B cell (primary cell): ENCODE measurements at regions not wholly inside any gene's neighbourhood (a gene's known extent, or its start where the extent isn't known, plus 50 kb on each side); places are given as distances from the start of the nearest gene placed in this dataset.

Source experiments
- EZH2 ChIP-seq: IDR thresholded peaks from 2 replicates; pipeline ENCODE4 v1.6.1; 2012; ENCODE audit warnings: borderline replicate concordance, low read depth, mild to moderate bottlenecking, moderate library complexity, low read length; ENCODE audit not compliant: insufficient read depth, poor library complexity, severe bottlenecking
- TF ChIP-seq, protein P1 (sequence below): fragments of 200-600 bp; IDR thresholded peaks from one replicate; pipeline ENCODE4 v1.8.0; 2022; ENCODE audit warnings: antibody characterized with exemption, mild to moderate bottlenecking

DNA sequence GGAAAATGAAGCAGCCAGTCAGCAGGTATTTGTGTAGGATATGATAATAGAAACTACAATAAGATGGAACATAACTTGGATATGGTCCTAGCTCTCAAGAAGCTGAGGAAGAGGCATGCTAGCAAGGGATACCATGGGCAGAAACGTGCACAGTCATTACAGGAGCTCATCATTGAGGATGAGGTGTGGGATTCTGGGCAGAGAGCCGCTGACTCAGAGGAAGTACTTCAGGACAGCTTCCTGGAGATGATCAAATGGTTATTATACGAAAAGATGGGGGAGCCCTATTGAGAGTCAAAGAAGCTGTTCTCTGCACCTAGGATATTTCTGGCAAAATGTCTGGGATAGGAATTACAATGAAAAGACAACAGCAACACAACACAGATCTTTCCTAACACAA is 116.0 kb upstream of the PDE5A start:
- TF ChIP-seq, protein P1, sequence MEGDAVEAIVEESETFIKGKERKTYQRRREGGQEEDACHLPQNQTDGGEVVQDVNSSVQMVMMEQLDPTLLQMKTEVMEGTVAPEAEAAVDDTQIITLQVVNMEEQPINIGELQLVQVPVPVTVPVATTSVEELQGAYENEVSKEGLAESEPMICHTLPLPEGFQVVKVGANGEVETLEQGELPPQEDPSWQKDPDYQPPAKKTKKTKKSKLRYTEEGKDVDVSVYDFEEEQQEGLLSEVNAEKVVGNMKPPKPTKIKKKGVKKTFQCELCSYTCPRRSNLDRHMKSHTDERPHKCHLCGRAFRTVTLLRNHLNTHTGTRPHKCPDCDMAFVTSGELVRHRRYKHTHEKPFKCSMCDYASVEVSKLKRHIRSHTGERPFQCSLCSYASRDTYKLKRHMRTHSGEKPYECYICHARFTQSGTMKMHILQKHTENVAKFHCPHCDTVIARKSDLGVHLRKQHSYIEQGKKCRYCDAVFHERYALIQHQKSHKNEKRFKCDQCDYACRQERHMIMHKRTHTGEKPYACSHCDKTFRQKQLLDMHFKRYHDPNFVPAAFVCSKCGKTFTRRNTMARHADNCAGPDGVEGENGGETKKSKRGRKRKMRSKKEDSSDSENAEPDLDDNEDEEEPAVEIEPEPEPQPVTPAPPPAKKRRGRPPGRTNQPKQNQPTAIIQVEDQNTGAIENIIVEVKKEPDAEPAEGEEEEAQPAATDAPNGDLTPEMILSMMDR: no peak
- no peak for TF ChIP-seq EZH2
